Right cardiac atrium (tissue), 5 donors: ENCODE measurements at regions not wholly inside any gene's neighbourhood (a gene's known extent, or its start where the extent isn't known, plus 50 kb on each side); places are given as distances from the start of the nearest gene placed in this dataset.

ENCODE experiments used
- ATAC-seq, 2 donors: fragments of 200-7000 bp; cut with Tn5 transposase; one replicate each; pipeline versions ENCODE4 v1.8.0 to v1.9.1; 2020; ENCODE audit warnings: moderate library complexity in 2 of 2, mild to moderate bottlenecking in 1 of 2
- DNase-seq, 3 donors: peaks; one replicate each; pipeline ENCODE4 v3.0.0-alpha.2; 2020
- H3K27ac ChIP-seq: one replicate; pipeline ENCODE4 v1.5.1; 2013; ENCODE audit warnings: mild to moderate bottlenecking, low read length, control low read depth, moderate library complexity
- H3K27me3 ChIP-seq: one replicate; pipeline ENCODE4 v1.6.1; 2013; ENCODE audit not compliant: control insufficient read depth, insufficient read depth
- H3K4me1 ChIP-seq: one replicate; pipeline ENCODE4 v1.6.1; 2013; ENCODE audit warnings: low read length; ENCODE audit not compliant: control insufficient read depth, insufficient read depth
- H3K4me3 ChIP-seq: one replicate; pipeline ENCODE4 v1.5.1; 2013; ENCODE audit warnings: low read length, control low read depth
- H3K9me3 ChIP-seq: one replicate; pipeline ENCODE4 v1.6.1; 2013; ENCODE audit warnings: low read length; ENCODE audit not compliant: control insufficient read depth
- WGBS: extraction: QIAGEN DNeasy Blood & Tissue Kit; methylation state at CpG from one replicate; pipeline ENCODE4 v1.1.7; 2013; 5-methylcytosine and 5-hydroxymethylcytosine counted together
- intact Hi-C, 4 donors: fragments of 100-400 bp; cut with DNase I; formaldehyde crosslinking; loops; one replicate each; pipeline versions ENCODE4 v1.11.0 to v1.14.0; 2022 to 2023
- donor health status: healthy with polysubstance abuse.
- donor health status: DM: no; HTN: yes; CAD: no.
- donor health status: DM: no; HTN: no; CAD: no.
- donor health status: DM: no; HTN: yes; CAD: no; lungs with severe emphysema.
- donor health status: DM: yes; HTN: yes; CAD: no.

GRCh38 chr13:86848716-86849115 is 822.5 kb upstream of the SLITRK5 start:
- no peaks in the 10 kb centered on the region for H3K4me1 ChIP-seq
- DNase-seq (no peak), ATAC-seq (no peak)
- no peak overlapping the region for H3K27ac ChIP-seq
- H3K27me3 ChIP-seq, result no peaks in the 10 kb centered on the region
- WGBS, result 95% methylated on average over 1 of the region's 1 CpG
- intact Hi-C loops, result no loop called here
- no peak overlapping the region for H3K4me3 ChIP-seq
- H3K9me3 ChIP-seq, result no peaks in the 10 kb centered on the region

GRCh38 chr13:86856991-86857390 is 814.2 kb upstream of the SLITRK5 start:
- H3K27ac ChIP-seq, result no peak overlapping the region
- WGBS, result 71% methylated on average over 8 of the region's 8 CpGs
- no peak for DNase-seq
- no peak for ATAC-seq
- H3K4me1 ChIP-seq, result no peaks in the 10 kb centered on the region
- intact Hi-C loops, result no loop called here
- no peaks in the 10 kb centered on the region for H3K9me3 ChIP-seq
- H3K4me3 ChIP-seq, result no peak overlapping the region
- H3K27me3 ChIP-seq, result no peaks in the 10 kb centered on the region

GRCh38 chr13:86858216-86858615 is 813.0 kb upstream of the SLITRK5 start:
- Histone ChIP-seq H3K27me3 (no peaks in the 10 kb centered on the region), H3K4me1 (no peaks in the 10 kb centered on the region), H3K4me3 (no peak overlapping the region), H3K9me3 (no peaks in the 10 kb centered on the region), H3K27ac (no peak overlapping the region)
- intact Hi-C loops, result no loop called here
- no peak for ATAC-seq
- no peak for DNase-seq

- Histone ChIP-seq H3K27ac (no peak overlapping the region), H3K4me3 (no peak overlapping the region), H3K4me1 (no peaks in the 10 kb centered on the region), H3K27me3 (no peaks in the 10 kb centered on the region), H3K9me3 (no peaks in the 10 kb centered on the region)
- ATAC-seq, result no peak
- intact Hi-C loops, result no loop called here
- DNase-seq, result no peak
These were observed 809.0 kb upstream of the SLITRK5 start for GRCh38 chr13:86862137-86862536.

GRCh38 chr13:86864376-86864775 is 806.8 kb upstream of the SLITRK5 start:
- WGBS, result 84% methylated on average over 3 of the region's 3 CpGs
- Histone ChIP-seq H3K4me3 (no peak overlapping the region), H3K27me3 (no peaks in the 10 kb centered on the region), H3K27ac (no peak overlapping the region), H3K9me3 (no peaks in the 10 kb centered on the region), H3K4me1 (no peaks in the 10 kb centered on the region)
- intact Hi-C loops, result no loop called here
- DNase-seq (no peak), ATAC-seq (no peak)

- H3K4me3 ChIP-seq, result no peak overlapping the region
- H3K27me3 ChIP-seq, result no peaks in the 10 kb centered on the region
- 5% methylated on average over 2 of the region's 2 CpGs for WGBS
- no peaks in the 10 kb centered on the region for H3K9me3 ChIP-seq
- DNase-seq (no peak), ATAC-seq (no peak)
- H3K27ac ChIP-seq, result no peak overlapping the region
- intact Hi-C loops, result no loop called here
- H3K4me1 ChIP-seq, result no peaks in the 10 kb centered on the region
These were observed 800.7 kb upstream of the SLITRK5 start for GRCh38 chr13:86870444-86870843.

- ATAC-seq (no peak), DNase-seq (no peak)
- intact Hi-C loops, result no loop called here
- WGBS, result 41% methylated on average over 1 of the region's 1 CpG
- Histone ChIP-seq H3K9me3 (no peaks in the 10 kb centered on the region), H3K27me3 (no peaks in the 10 kb centered on the region), H3K4me1 (no peaks in the 10 kb centered on the region), H3K27ac (no peak overlapping the region), H3K4me3 (no peak overlapping the region)
These were observed 793.7 kb upstream of the SLITRK5 start for GRCh38 chr13:86877441-86877840.

GRCh38 chr13:86878781-86879180 is 792.4 kb upstream of the SLITRK5 start:
- DNase-seq (no peak), ATAC-seq (no peak)
- Histone ChIP-seq H3K9me3 (no peaks in the 10 kb centered on the region), H3K4me3 (no peak overlapping the region), H3K27ac (no peak overlapping the region), H3K4me1 (no peaks in the 10 kb centered on the region), H3K27me3 (no peaks in the 10 kb centered on the region)
- 78% methylated on average over 3 of the region's 3 CpGs for WGBS
- intact Hi-C loops, result no loop called here

GRCh38 chr13:86881390-86881789 is 789.8 kb upstream of the SLITRK5 start:
- 28% methylated on average over 2 of the region's 2 CpGs for WGBS
- intact Hi-C loops, result no loop called here
- Histone ChIP-seq H3K4me1 (no peaks in the 10 kb centered on the region), H3K4me3 (no peak overlapping the region), H3K27ac (no peak overlapping the region), H3K27me3 (no peaks in the 10 kb centered on the region), H3K9me3 (no peaks in the 10 kb centered on the region)
- DNase-seq, result no peak
- no peak for ATAC-seq

- DNase-seq (no peak), ATAC-seq (no peak)
- no peak overlapping the region for H3K4me3 ChIP-seq
- no peaks in the 10 kb centered on the region for H3K27me3 ChIP-seq
- 84% methylated on average over 5 of the region's 5 CpGs for WGBS
- no peaks in the 10 kb centered on the region for H3K4me1 ChIP-seq
- no peak overlapping the region for H3K27ac ChIP-seq
- intact Hi-C loops, result no loop called here
- no peaks in the 10 kb centered on the region for H3K9me3 ChIP-seq
These were observed 789.1 kb upstream of the SLITRK5 start for GRCh38 chr13:86882107-86882506.

- H3K4me3 ChIP-seq, result no peak overlapping the region
- H3K27ac ChIP-seq, result no peak overlapping the region
- no peak for DNase-seq
- ATAC-seq, result peak in 1 of 2 donors; percentile 66
- WGBS, result 65% methylated on average over 3 of the region's 3 CpGs
- H3K4me1 ChIP-seq, result no peaks in the 10 kb centered on the region
- no peaks in the 10 kb centered on the region for H3K9me3 ChIP-seq
- intact Hi-C loops, result no loop called here
- no peaks in the 10 kb centered on the region for H3K27me3 ChIP-seq
These were observed 788.3 kb upstream of the SLITRK5 start for GRCh38 chr13:86882835-86883234.

GRCh38 chr13:86892330-86892729 is 778.8 kb upstream of the SLITRK5 start:
- no peaks in the 10 kb centered on the region for H3K27me3 ChIP-seq
- ATAC-seq (no peak), DNase-seq (no peak)
- no peak overlapping the region for H3K4me3 ChIP-seq
- 78% methylated on average over 3 of the region's 3 CpGs for WGBS
- no peaks in the 10 kb centered on the region for H3K4me1 ChIP-seq
- intact Hi-C loops, result no loop called here
- H3K27ac ChIP-seq, result no peak overlapping the region
- H3K9me3 ChIP-seq, result no peaks in the 10 kb centered on the region
